ENCODE measurements at regions not wholly inside any gene's neighbourhood (a gene's known extent, or its start where the extent isn't known, plus 50 kb on each side); places are given as distances from the start of the nearest gene placed in this dataset.

DNA sequence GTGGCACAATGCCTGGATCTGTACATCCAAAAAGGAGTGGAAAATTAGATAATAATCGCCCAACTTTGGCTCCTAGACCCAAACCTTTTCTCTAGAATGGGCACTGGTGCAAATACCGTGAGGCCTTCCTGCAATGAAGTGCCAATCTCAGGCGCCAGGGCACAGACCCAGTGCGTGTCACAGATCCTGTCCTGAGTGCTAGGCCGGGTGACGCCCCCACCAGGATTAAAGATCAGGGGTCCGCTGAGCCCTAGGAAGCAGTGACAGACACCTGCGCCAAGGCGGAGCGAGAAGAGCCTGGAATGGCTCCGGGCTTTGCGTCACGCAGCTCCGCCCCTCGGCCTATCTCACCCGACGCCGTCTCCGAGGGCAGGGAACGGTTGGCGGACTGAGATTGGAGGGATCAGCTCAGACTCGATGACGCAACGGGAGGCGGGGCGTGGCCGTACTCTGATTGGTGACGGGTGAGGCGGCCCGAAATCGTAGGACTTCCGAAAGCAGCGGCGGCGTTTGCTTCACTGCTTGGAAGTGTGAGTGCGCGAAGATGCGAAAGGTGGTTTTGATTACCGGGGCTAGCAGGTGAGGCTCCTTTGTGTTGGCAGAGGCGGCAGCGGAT lies 261.9 kb downstream of the ZNF37A start (continued):
- TF ChIP-seq ZNF687 (CRISPR knock-in tag; IDR thresholded peaks at IDR 0.05): peak; percentile 65
- peak; percentile 24; the same call in 1 of the 2 replicates for TF ChIP-seq MAX (IDR thresholded peaks at IDR 0.05)
- TF ChIP-seq ZNF574 (CRISPR knock-in tag; IDR thresholded peaks at IDR 0.05): peak; percentile 42; the same call in 1 of the 2 replicates
- TF ChIP-seq, protein P1, sequence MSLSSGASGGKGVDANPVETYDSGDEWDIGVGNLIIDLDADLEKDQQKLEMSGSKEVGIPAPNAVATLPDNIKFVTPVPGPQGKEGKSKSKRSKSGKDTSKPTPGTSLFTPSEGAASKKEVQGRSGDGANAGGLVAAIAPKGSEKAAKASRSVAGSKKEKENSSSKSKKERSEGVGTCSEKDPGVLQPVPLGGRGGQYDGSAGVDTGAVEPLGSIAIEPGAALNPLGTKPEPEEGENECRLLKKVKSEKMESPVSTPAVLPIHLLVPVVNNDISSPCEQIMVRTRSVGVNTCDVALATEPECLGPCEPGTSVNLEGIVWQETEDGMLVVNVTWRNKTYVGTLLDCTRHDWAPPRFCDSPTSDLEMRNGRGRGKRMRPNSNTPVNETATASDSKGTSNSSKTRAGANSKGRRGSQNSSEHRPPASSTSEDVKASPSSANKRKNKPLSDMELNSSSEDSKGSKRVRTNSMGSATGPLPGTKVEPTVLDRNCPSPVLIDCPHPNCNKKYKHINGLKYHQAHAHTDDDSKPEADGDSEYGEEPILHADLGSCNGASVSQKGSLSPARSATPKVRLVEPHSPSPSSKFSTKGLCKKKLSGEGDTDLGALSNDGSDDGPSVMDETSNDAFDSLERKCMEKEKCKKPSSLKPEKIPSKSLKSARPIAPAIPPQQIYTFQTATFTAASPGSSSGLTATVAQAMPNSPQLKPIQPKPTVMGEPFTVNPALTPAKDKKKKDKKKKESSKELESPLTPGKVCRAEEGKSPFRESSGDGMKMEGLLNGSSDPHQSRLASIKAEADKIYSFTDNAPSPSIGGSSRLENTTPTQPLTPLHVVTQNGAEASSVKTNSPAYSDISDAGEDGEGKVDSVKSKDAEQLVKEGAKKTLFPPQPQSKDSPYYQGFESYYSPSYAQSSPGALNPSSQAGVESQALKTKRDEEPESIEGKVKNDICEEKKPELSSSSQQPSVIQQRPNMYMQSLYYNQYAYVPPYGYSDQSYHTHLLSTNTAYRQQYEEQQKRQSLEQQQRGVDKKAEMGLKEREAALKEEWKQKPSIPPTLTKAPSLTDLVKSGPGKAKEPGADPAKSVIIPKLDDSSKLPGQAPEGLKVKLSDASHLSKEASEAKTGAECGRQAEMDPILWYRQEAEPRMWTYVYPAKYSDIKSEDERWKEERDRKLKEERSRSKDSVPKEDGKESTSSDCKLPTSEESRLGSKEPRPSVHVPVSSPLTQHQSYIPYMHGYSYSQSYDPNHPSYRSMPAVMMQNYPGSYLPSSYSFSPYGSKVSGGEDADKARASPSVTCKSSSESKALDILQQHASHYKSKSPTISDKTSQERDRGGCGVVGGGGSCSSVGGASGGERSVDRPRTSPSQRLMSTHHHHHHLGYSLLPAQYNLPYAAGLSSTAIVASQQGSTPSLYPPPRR (CRISPR knock-in tag; IDR thresholded peaks at IDR 0.05; ENCODE audit: borderline replicate concordance): 0 out of 2 replicates have a peak, but pooled peaks have one; percentile 19
- TF ChIP-seq YEATS4 (CRISPR knock-in tag; IDR thresholded peaks at IDR 0.05; ENCODE audit: borderline replicate concordance): peak; percentile 33; the same call in 1 of the 2 replicates
- TF ChIP-seq ZNF501 (CRISPR knock-in tag; IDR thresholded peaks at IDR 0.05): 0 out of 2 replicates have a peak, but pooled peaks have one; percentile 28
- TF ChIP-seq MED1 (CRISPR knock-in tag; IDR thresholded peaks at IDR 0.05): peak; percentile 57
- 0 out of 2 replicates have a peak, but pooled peaks have one; percentile 7 for TF ChIP-seq ERF (CRISPR knock-in tag; IDR thresholded peaks at IDR 0.05)
- peak; percentile 75 for TF ChIP-seq DRAP1 (CRISPR knock-in tag; IDR thresholded peaks at IDR 0.05)
- peak; percentile 37; the same call in 1 of the 2 replicates for TF ChIP-seq ARID5B (CRISPR knock-in tag; IDR thresholded peaks at IDR 0.05)
- TF ChIP-seq ARNTL (CRISPR knock-in tag; IDR thresholded peaks at IDR 0.05): 0 out of 2 replicates have a peak, but pooled peaks have one; percentile 21

Measured in HepG2 (cell line).